SU-DHL-6 (cell line): ENCODE measurements at regions not wholly inside any gene's neighbourhood (a gene's known extent, or its start where the extent isn't known, plus 50 kb on each side); places are given as distances from the start of the nearest gene placed in this dataset.

Experiments used
- EZH2phosphoT487 ChIP-seq: fragments of 200-600 bp; sonication (generic), shearing (Covaris generic); conservative IDR thresholded peaks from 2 replicates; pipeline ENCODE4 v1.6.1; 2018; ENCODE audit warnings: mild to moderate bottlenecking, antibody characterized with exemption, low read length, moderate library complexity, mixed read lengths
- TF ChIP-seq, protein P1 (sequence below): fragments of 200-600 bp; sonication (generic); IDR thresholded peaks from one replicate; pipeline ENCODE4 v1.5.1; 2017; ENCODE audit warnings: antibody characterized with exemption, mild to moderate bottlenecking, low read length, moderate library complexity; ENCODE audit not compliant: insufficient read depth, poor library complexity, severe bottlenecking

- TF ChIP-seq, protein P1, sequence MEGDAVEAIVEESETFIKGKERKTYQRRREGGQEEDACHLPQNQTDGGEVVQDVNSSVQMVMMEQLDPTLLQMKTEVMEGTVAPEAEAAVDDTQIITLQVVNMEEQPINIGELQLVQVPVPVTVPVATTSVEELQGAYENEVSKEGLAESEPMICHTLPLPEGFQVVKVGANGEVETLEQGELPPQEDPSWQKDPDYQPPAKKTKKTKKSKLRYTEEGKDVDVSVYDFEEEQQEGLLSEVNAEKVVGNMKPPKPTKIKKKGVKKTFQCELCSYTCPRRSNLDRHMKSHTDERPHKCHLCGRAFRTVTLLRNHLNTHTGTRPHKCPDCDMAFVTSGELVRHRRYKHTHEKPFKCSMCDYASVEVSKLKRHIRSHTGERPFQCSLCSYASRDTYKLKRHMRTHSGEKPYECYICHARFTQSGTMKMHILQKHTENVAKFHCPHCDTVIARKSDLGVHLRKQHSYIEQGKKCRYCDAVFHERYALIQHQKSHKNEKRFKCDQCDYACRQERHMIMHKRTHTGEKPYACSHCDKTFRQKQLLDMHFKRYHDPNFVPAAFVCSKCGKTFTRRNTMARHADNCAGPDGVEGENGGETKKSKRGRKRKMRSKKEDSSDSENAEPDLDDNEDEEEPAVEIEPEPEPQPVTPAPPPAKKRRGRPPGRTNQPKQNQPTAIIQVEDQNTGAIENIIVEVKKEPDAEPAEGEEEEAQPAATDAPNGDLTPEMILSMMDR: no peak
- no peak for TF ChIP-seq EZH2phosphoT487
These were observed 544.2 kb downstream of the FOXG1 start for GRCh38 chr14:29310757-29311156.
